ENCODE measurements at regions not wholly inside any gene's neighbourhood (a gene's known extent, or its start where the extent isn't known, plus 50 kb on each side); places are given as distances from the start of the nearest gene placed in this dataset.

GRCh38 chr6:96450770-96451130, 70.9 kb upstream of the UFL1 start (continued):
- TF ChIP-seq CREB1 (CRISPR knock-in tag; IDR thresholded peaks at IDR 0.05; ENCODE audit: low read depth), result no peak

- ATAC-seq (no peak), DNase-seq (ENCODE audit: low spot score) (no peak)
- peaks cover 23% of the 10 kb centered on the region for H3K9me2 ChIP-seq (ENCODE audit: insufficient read depth)
- peaks cover 2% of the 10 kb centered on the region for H3K27me3 Mint-ChIP-seq (ENCODE audit: insufficient read depth, low read depth, poor library complexity)
- no peaks in the 10 kb centered on the region for H3F3A ChIP-seq (replicated peaks; ENCODE audit: low read depth)
- peaks cover 7% of the 10 kb centered on the region for H3K4me1 Mint-ChIP-seq
- H3K36me3 Mint-ChIP-seq (ENCODE audit: low read depth), result no peaks in the 10 kb centered on the region
- no peaks in the 10 kb centered on the region for H3K79me2 ChIP-seq (replicated peaks; ENCODE audit: insufficient read depth)
- no peak overlapping the region for H3K4me3 ChIP-seq
- no peaks in the 10 kb centered on the region for H3K27me3 ChIP-seq (ENCODE audit: insufficient read depth)
- no peak overlapping the region for H3K4me3 Mint-ChIP-seq
- no peak overlapping the region for H3K27ac Mint-ChIP-seq
- H3K4me1 ChIP-seq (ENCODE audit: insufficient read depth), result no peaks in the 10 kb centered on the region
- no peak overlapping the region for H2AFZ ChIP-seq
- TF ChIP-seq CTCF (conservative IDR thresholded peaks at IDR 0.05; ENCODE audit: low read depth in 2 of 2), result no peak
- no peak for TF ChIP-seq ZNF331 (CRISPR knock-in tag; IDR thresholded peaks at IDR 0.05; ENCODE audit: low read depth)
- no peak for TF ChIP-seq REST (IDR thresholded peaks at IDR 0.05; ENCODE audit: unreplicated experiment)
- no peak for TF ChIP-seq CREB1 (CRISPR knock-in tag; IDR thresholded peaks at IDR 0.05; ENCODE audit: low read depth)
- TF ChIP-seq STAT1 (IDR thresholded peaks at IDR 0.05; ENCODE audit: unreplicated experiment), result no peak
- TF ChIP-seq POLR2AphosphoS5 (IDR thresholded peaks at IDR 0.05; ENCODE audit: low read depth), result no peak
- no peak for TF ChIP-seq JUNB (IDR thresholded peaks at IDR 0.05; ENCODE audit: unreplicated experiment)
- H4K20me1 ChIP-seq (replicated peaks; ENCODE audit: insufficient read depth), result no peaks in the 10 kb centered on the region
- peak overlapping the region; percentile 45; the same call in 1 of the 2 replicates for H3K4me2 ChIP-seq
- H3K27ac ChIP-seq (ENCODE audit: low read depth), result no peak overlapping the region
- no peaks in the 10 kb centered on the region for H3K36me3 ChIP-seq (ENCODE audit: insufficient read depth)
- no peaks in the 10 kb centered on the region for H3K9me3 Mint-ChIP-seq
Observed at GRCh38 chr6:96458771-96459170, 62.8 kb upstream of the UFL1 start.

GRCh38 chr6:96460052-96460700, 61.4 kb upstream of the UFL1 start:
- Histone ChIP-seq H3F3A (replicated peaks; ENCODE audit: low read depth) (no peaks in the 10 kb centered on the region), H3K4me3 (no peak overlapping the region), H3K27me3 (ENCODE audit: insufficient read depth) (no peaks in the 10 kb centered on the region), H3K4me2 (no peak overlapping the region), H3K27ac (ENCODE audit: low read depth) (no peak overlapping the region), H3K4me1 (ENCODE audit: insufficient read depth) (no peaks in the 10 kb centered on the region), H3K79me2 (replicated peaks; ENCODE audit: insufficient read depth) (no peaks in the 10 kb centered on the region), H3K9me2 (ENCODE audit: insufficient read depth) (peaks cover 23% of the 10 kb centered on the region), H4K20me1 (replicated peaks; ENCODE audit: insufficient read depth) (no peaks in the 10 kb centered on the region), H3K36me3 (ENCODE audit: insufficient read depth) (no peaks in the 10 kb centered on the region), H2AFZ (no peak overlapping the region)
- H3K36me3 Mint-ChIP-seq (ENCODE audit: low read depth), result no peaks in the 10 kb centered on the region
- ATAC-seq (no peak), DNase-seq (ENCODE audit: low spot score) (no peak)
- H3K27me3 Mint-ChIP-seq (ENCODE audit: insufficient read depth, low read depth, poor library complexity), result peaks cover 2% of the 10 kb centered on the region
- no peaks in the 10 kb centered on the region for H3K9me3 Mint-ChIP-seq
- peaks cover 7% of the 10 kb centered on the region for H3K4me1 Mint-ChIP-seq
- H3K27ac Mint-ChIP-seq, result no peak overlapping the region
- no peak overlapping the region for H3K4me3 Mint-ChIP-seq
- TF ChIP-seq ZNF462 (CRISPR knock-in tag; IDR thresholded peaks at IDR 0.05), result no peak
- TF ChIP-seq CREB1 (CRISPR knock-in tag; IDR thresholded peaks at IDR 0.05; ENCODE audit: low read depth), result no peak

Data from GM23338 (cell line).